ENCODE measurements at regions not wholly inside any gene's neighbourhood (a gene's known extent, or its start where the extent isn't known, plus 50 kb on each side); places are given as distances from the start of the nearest gene placed in this dataset.

DNA sequence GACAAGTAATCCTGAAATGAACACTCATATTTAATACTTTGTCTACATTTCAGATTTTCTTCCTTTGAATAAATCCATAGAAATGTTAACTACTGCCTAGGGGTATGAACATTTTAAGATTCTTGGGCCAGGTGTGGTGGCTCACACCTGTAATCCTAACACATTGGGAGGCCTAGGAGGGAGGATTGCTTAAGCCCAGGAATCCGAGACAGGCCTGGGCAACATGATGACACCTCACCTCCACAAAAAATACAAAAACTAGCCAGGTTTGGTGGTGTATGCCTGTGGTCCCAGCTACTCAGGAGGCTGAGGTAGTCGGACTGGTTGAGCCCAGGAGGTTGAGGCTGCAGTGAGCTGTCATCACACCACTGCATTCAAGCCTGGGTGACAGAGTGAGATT, 73.9 kb upstream of the PIAS1 start:
- H3K4me1 Mint-ChIP-seq = peaks cover 8% of the 10 kb centered on the region in 2 experiments
- H3K56ac ChIP-seq (ENCODE audit: insufficient read length, low read depth, low read length) = no peak overlapping the region
- H3K4me2 ChIP-seq (ENCODE audit: insufficient read depth, insufficient read length, low read length) = no peak overlapping the region
- no peak overlapping the region for H3K4me3 Mint-ChIP-seq
- H3K79me2 ChIP-seq (ENCODE audit: insufficient read depth, low read length) = no peaks in the 10 kb centered on the region
- H3K23me2 ChIP-seq (ENCODE audit: insufficient read length, low read depth, low read length, poor library complexity, severe bottlenecking) = no peaks in the 10 kb centered on the region
- H3K9ac ChIP-seq (ENCODE audit: extremely low read depth, insufficient read length, low read length) = no peak overlapping the region
- H3K4me1 ChIP-seq (ENCODE audit: insufficient read depth, low read length) = no peaks in the 10 kb centered on the region
- WGBS (ENCODE audit: extremely low coverage, insufficient read length, low lambda C conversion rate) = no CpG with 5 or more reads among the region's 2 CpGs
- TF ChIP-seq, protein P1, sequence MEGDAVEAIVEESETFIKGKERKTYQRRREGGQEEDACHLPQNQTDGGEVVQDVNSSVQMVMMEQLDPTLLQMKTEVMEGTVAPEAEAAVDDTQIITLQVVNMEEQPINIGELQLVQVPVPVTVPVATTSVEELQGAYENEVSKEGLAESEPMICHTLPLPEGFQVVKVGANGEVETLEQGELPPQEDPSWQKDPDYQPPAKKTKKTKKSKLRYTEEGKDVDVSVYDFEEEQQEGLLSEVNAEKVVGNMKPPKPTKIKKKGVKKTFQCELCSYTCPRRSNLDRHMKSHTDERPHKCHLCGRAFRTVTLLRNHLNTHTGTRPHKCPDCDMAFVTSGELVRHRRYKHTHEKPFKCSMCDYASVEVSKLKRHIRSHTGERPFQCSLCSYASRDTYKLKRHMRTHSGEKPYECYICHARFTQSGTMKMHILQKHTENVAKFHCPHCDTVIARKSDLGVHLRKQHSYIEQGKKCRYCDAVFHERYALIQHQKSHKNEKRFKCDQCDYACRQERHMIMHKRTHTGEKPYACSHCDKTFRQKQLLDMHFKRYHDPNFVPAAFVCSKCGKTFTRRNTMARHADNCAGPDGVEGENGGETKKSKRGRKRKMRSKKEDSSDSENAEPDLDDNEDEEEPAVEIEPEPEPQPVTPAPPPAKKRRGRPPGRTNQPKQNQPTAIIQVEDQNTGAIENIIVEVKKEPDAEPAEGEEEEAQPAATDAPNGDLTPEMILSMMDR (conservative IDR thresholded peaks at IDR 0.05) = no peak
- DNase-seq = no peak
- no peaks in the 10 kb centered on the region for H3K79me1 ChIP-seq (ENCODE audit: insufficient read depth, low read depth, low read length, poor library complexity, severe bottlenecking)
- H3K18ac ChIP-seq (ENCODE audit: insufficient read length, low read depth, low read length) = no peak overlapping the region
- no peak overlapping the region for H2BK15ac ChIP-seq (ENCODE audit: low read depth, low read length)
- peaks cover 2 to 15% (median 6%) of the 10 kb centered on the region in 3 experiments; a peak in 6 of 7 replicates for H3K36me3 Mint-ChIP-seq (ENCODE audit: insufficient read depth in 1 of 3, low read depth in 3 of 3)
- no peak overlapping the region for H2BK20ac ChIP-seq (ENCODE audit: low read depth, low read length, poor library complexity, severe bottlenecking)
- peaks cover 4 to 6% of the 10 kb centered on the region in 2 experiments; a peak in 4 of 5 replicates for H3K9me3 Mint-ChIP-seq
- H2BK120ac ChIP-seq (ENCODE audit: low read depth, low read length, poor library complexity, severe bottlenecking) = no peak overlapping the region
- H4K5ac ChIP-seq (ENCODE audit: insufficient read length, low read depth, low read length) = no peak overlapping the region
- H3K27me3 Mint-ChIP-seq (ENCODE audit: low read depth) = peaks cover 1% of the 10 kb centered on the region
- no peak overlapping the region for H4K8ac ChIP-seq (replicated peaks; ENCODE audit: insufficient read length, low read depth, low read length)
- H3K14ac ChIP-seq (ENCODE audit: insufficient read depth, low read length) = no peak overlapping the region
- no peaks in the 10 kb centered on the region for H3K27me3 ChIP-seq (ENCODE audit: insufficient read depth, low read length)
- H3T11ph ChIP-seq (ENCODE audit: low read length) = no peak overlapping the region
- H3K27ac ChIP-seq (ENCODE audit: insufficient read length, low read depth, low read length) = no peak overlapping the region
- H3K9me3 ChIP-seq (ENCODE audit: control insufficient read depth, low read depth, low read length) = no peaks in the 10 kb centered on the region
- no peak overlapping the region for H2BK12ac ChIP-seq (ENCODE audit: insufficient read length, low read depth, low read length)
- no peak overlapping the region for H2BK5ac ChIP-seq (ENCODE audit: insufficient read length, low read length)
- no peak overlapping the region for H2AFZ ChIP-seq (ENCODE audit: low read length)
- H3K27ac Mint-ChIP-seq = no peak overlapping the region
- no peak overlapping the region for H3K23ac ChIP-seq (ENCODE audit: insufficient read length, low read depth, low read length)
- no peak overlapping the region for H2AK5ac ChIP-seq (ENCODE audit: insufficient read length, low read length)
- no peaks in the 10 kb centered on the region for H4K20me1 ChIP-seq (ENCODE audit: control insufficient read depth, insufficient read depth, insufficient read length)
- H3K4ac ChIP-seq (ENCODE audit: low read depth, low read length) = no peak overlapping the region
- H4K91ac ChIP-seq (ENCODE audit: insufficient read length, low read depth, low read length) = no peak overlapping the region
